GM12875 (cell line): ENCODE measurements at regions not wholly inside any gene's neighbourhood (a gene's known extent, or its start where the extent isn't known, plus 50 kb on each side); places are given as distances from the start of the nearest gene placed in this dataset.

ENCODE experiments used
- H3K4me3 ChIP-seq: one replicate; pipeline ENCODE4 v1.5.1; 2011; ENCODE audit warnings: low read depth, low read length, control low read depth
- TF ChIP-seq, protein P1 (sequence below): IDR thresholded peaks from 2 replicates; pipeline ENCODE4 v1.5.1; 2011; ENCODE audit warnings: low read depth, mild to moderate bottlenecking, control low read depth, inconsistent platforms, low read length, moderate library complexity, borderline replicate concordance; ENCODE audit not compliant: insufficient read depth

DNA sequence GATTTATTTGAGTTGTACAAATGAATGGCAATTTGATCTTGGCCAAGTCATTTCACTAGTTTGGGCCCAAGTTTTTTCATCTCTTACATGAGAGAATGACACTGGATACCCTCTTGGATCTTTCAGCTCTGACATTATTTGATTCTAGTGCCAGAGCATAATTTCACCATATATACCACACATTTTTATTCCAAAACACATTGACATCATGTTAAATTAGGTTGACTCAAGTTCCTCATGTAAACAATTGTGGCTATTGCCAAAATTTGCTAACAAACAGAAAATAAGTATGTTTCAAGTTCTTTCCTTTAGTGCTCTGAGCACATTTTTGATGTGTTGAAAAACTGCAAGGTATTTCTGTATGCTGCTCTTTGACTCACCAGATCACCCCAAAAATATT lies 375.8 kb downstream of the ZNF608 start:
- no peak overlapping the region for H3K4me3 ChIP-seq
- TF ChIP-seq, protein P1, sequence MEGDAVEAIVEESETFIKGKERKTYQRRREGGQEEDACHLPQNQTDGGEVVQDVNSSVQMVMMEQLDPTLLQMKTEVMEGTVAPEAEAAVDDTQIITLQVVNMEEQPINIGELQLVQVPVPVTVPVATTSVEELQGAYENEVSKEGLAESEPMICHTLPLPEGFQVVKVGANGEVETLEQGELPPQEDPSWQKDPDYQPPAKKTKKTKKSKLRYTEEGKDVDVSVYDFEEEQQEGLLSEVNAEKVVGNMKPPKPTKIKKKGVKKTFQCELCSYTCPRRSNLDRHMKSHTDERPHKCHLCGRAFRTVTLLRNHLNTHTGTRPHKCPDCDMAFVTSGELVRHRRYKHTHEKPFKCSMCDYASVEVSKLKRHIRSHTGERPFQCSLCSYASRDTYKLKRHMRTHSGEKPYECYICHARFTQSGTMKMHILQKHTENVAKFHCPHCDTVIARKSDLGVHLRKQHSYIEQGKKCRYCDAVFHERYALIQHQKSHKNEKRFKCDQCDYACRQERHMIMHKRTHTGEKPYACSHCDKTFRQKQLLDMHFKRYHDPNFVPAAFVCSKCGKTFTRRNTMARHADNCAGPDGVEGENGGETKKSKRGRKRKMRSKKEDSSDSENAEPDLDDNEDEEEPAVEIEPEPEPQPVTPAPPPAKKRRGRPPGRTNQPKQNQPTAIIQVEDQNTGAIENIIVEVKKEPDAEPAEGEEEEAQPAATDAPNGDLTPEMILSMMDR, result no peak

DNA sequence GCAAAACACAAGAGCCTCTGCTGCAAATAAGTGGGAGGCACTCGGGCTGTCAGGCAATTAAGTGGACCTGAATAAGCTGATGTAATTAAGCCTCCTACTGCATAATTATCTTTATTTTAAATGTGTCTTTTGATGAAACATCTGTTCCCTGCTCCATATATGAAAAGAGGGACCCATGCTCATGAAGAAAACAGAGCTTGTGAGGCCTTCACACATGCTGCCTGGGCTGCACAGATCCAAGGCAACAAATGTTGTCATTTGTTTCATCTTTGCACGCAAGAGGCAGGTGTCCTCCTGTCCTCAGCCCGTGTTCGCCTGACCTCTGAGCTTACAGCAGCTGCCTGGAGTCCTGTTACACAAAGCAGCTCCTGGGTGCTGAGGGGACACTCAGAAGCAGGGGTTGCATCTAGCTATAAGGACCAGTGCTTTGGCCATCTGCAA lies 381.1 kb downstream of the ZNF608 start:
- no peak overlapping the region for H3K4me3 ChIP-seq
- TF ChIP-seq, protein P1, result no peak

DNA sequence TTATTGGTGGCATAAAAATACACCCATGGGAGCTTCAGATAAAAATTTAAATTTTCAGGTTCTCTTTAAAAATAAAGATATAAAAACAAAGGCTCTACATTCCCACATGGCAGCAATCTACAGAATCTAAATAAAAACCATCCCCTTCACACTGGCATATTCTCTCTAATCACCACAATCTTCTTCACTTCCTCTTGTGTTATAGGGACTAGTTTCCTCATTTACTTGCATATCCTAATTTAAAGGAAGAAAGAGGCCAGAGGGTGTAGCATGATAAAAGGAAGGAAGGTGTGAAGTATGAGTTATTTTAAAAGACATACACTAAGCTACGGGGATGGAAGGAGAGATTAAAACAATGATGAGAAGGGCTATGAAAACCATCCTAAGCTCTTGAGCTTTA lies 390.5 kb downstream of the ZNF608 start:
- TF ChIP-seq, protein P1, result no peak
- H3K4me3 ChIP-seq, result no peak overlapping the region

DNA sequence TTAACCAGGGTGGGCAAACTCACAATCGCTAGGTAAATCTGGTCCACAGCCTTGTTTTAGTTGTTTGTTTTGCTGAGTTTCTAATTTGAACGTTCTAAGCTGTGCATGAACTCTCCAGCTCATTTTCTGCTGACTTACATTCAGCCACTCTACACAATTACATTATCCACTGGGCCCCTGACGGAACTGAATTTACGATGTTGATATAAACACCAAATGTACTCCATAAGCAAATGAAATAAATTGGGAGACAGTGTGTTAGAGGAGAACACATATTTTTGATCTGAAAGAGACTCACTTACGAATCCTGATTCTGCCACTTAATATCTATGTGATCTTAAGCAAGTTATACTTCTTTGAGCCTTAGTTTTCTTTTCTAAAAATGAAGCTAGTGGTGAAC lies 393.4 kb downstream of the ZNF608 start:
- no peak overlapping the region for H3K4me3 ChIP-seq
- TF ChIP-seq, protein P1, result no peak

DNA sequence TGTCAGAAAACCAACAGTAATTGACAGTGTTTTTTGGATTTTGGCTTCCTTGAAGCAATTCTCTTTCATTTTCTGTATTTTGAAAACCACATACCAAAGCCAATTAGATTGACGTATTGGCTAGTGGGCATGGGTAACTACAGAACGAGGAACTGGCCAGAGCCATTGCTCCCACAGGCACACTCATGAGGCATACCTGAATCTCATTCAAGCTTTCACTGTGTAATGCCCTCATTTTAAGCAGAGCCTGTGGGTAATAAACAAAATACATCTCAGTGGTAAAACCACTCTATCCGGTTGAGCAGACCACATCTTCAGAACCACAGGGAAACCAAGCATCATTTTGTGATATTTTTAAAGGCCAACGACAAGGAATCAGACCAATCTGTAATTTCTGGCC lies 394.1 kb downstream of the ZNF608 start:
- no peak overlapping the region for H3K4me3 ChIP-seq
- TF ChIP-seq, protein P1, result no peak

DNA sequence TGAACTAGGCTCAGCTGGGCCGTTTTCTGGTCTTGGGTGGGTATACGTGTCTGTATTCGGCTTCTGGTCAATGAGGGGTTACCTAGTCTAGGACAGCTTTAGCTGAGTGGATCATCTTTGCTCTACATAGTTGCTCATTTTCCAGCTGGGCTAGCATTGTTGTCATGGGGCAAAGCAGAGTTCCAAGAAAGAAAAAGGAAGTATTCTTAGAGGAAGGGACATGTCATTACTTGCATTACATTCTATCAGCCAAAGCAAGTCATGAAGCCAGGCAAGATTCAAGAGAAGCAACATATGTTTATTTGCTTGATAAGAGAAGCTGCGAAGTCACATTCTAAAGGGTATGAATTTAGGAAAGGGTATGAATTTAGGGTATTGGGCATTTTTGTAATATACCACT lies 396.5 kb downstream of the ZNF608 start:
- TF ChIP-seq, protein P1, result no peak
- H3K4me3 ChIP-seq, result no peak overlapping the region

DNA sequence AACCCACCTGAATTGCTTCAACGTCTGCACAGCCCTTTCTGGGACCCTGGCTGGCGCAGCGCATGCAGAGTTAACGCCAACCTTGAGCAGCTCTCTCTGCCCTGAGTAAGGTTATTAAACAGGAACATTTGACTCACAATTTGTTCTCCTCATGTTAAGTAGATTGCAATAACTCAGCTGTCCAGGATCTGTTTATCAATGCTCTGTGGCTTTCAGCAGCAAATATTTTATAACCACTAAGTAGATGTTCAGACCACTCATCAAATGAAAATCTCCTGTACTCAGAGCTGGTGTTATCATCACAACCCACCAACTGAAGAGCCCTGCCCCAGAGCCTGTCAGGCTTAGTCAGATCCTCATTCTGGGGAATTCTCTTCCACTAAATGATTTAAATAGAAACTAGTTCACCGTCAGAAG lies 403.0 kb downstream of the ZNF608 start:
- TF ChIP-seq, protein P1, result no peak
- no peak overlapping the region for H3K4me3 ChIP-seq
